Muscle of arm (tissue), 1 donor: ENCODE measurements at regions not wholly inside any gene's neighbourhood (a gene's known extent, or its start where the extent isn't known, plus 50 kb on each side); places are given as distances from the start of the nearest gene placed in this dataset.

Experiments used
- DNase-seq: peaks from one replicate; pipeline ENCODE4 v3.0.0-alpha.2; 2013

GRCh38 chr18:67232406-67232805, 284.1 kb downstream of the DSEL start:
- no peak for DNase-seq

DNA sequence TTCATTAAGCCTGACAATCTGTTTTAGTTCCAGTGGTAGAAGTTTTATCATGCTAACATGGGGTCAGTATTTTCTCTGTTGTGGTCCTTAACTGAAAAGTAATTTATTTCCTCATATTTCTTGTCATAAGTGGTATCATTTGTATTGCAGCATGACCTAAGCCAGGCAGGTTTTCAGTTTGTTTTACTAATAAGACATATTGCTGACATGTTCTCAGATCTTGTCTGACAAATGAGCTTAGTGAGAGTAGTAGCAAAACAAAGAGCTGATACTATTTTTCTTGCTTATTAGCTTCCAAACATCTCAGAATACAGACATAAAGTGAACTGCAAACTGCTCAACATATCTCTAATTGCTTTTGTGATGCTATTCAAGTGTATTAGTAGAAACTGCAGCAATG, 293.6 kb downstream of the DSEL start:
- no peak for DNase-seq

- DNase-seq: no peak
Measured at GRCh38 chr18:67219821-67220220, 296.7 kb downstream of the DSEL start.

DNA sequence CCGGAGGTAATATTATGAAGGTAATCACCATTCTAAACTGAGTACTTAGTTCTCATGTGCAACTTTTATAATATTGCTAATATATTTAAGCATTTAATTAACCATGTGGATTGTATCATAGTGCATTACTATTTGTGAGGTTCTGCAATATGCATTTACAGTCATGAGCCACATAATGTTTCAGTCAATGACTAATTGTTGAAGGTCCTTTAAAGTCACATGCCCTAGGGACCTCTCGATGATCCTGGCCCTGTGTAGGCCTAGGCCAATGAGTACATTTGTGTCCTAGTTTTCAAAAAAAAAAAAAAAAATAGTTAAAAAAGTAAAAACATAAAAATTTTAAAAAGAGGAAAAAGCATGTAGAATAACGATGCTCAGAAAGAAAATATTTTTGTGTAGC, 298.0 kb downstream of the DSEL start:
- DNase-seq: no peak

DNA sequence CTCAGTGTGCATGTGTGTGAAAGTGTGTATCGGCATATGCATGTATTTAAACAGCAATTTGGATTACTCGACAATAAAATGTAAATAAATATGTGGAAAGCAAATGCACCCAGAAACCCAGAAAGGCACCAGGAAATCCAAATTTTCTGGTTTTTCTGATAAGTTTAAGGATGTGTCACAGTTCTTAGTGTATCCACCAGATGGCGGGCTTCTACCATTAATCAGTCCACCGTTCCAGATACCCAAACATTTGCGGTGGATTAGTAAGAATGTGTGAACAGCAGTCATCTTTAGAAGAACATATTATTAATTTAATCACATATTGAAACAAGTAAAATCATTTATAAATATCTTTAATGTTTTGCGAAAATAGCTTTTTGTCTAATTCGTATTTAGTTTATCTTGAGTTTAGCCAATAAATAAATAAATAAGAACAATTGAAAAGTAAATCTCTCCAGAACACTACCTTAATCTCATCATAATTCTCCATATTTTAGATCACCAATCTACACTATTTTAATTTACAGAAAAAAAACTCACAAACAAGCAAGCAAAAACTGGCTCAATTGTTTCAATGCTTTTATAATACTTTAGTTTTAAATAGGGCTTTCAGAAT, 298.9 kb downstream of the DSEL start:
- peak; percentile 67 for DNase-seq

DNA sequence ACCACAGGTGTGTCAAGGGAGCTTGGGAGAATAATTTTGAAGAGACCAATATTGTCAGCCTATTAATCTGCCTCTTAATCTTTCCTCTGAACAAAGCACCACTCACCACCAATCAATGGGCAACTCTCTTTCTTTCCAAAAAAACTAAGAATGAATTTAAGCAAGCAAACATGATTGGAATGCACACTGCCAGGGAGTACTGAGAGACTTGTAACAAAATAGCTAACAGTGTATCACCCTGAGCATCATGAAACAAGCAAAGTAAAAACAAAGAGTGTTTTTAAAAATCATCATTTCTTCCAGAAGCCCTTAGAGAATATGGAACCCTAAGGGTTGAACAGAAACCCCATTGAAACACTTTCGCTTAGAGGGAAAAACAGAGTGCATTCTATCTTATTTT, 299.7 kb downstream of the DSEL start:
- no peak for DNase-seq

GRCh38 chr18:67215686-67216085, 300.8 kb downstream of the DSEL start:
- no peak for DNase-seq

GRCh38 chr18:67211646-67212045, 304.9 kb downstream of the DSEL start:
- DNase-seq: no peak

DNA sequence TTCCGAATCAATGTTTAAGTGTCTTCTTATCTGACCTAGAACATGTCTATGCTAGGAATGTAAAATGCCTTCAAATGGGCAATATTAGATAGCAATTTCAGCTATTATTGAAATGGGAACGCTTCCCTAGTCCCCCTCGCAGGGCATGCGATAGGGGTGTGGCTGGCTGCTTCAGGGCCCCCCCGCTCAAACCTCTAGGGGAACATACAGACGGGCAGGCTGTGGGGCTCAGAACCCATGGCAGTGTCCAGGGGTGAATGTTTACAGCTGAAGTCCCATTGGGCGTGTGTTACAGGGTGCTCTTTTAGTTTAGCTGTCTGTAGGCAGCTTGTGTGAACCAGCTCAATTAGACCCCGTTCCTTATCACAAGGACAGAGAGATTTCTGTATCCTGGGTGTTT, 315.9 kb downstream of the DSEL start:
- no peak for DNase-seq

DNA sequence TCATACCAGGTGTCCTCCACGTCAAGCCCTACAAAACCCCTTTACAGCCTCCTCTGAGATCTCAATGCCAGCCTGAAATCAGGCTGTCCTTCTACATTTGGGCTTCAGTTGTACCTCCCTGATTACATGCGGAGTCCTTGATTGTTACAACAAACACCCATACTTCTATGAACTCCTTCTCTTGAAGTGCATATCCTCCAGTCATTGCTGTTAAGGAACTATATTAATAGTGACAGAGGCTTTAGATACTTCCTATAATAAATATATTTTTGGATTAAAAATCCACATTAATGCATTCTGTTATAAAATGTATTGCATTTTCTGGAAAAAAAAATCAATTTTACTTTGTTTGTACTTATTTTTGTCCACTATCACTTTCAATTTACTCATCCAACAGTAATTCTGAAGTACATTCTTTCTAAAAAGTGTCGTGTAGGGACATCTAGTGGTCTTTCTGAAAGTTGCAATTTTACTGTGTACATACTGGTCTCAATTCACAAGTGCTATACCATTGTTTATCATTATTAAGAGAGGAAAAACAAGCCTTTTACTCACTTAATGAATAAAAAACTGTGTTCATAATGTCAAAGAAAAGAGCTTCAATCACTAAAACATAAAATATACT, 316.4 kb downstream of the DSEL start:
- peak; percentile 59 for DNase-seq

GRCh38 chr18:67194886-67195285, 321.6 kb downstream of the DSEL start:
- no peak for DNase-seq

DNA sequence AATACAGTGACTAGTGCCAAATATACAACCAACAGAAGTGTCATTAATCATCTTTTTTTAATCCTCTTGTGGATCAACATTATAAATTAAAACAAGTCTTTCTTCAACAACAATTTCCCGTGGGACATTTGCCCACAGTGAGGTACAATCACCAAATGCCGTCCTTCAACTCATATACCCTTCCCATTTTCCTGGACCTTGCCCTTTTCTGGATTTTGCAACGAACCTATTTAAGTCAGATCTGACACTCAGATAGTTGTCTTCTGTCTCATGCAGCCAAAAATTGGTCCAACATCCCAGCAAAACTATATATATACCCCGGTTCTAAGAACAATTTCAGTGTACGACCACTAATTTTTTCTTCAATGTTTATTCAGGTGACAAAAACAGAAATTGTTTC, 324.0 kb downstream of the DSEL start:
- no peak for DNase-seq

DNA sequence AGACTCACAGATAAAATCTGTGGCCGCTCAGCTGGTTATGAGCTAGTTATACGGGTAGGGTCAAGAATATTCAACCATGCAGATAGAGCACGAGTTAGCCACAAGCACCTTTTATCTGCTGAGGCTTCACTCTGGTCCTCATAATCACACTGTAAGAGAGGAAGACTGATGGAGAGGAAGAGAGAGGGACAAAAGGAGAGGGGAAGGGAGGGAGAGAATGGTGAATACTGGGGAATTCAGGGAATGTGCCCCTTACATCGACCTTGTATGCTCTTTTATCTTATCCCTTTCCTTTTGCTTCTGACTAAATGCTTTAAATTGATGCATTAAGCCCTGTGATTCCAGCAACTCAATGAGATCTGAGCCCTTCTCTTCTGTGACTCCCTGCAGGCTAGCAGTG, 333.1 kb downstream of the DSEL start:
- DNase-seq: no peak

DNA sequence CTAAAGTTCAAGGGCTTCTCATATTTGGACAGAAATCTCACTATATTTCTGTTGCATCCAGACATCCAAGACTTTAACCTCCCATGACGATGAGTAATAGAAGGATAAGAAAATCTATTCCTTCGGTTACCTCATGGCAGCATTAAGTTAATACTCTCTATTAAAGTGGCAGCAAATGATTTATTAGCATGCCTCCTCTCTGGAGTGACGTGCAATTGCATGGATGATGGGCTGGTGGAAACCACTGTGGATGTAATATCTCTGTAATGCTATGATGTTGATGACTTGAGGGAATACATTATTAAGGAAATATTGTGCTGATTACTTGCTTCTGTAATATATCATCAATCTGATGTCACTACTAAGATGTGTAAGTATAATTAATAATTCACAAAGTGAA, 336.8 kb downstream of the DSEL start:
- DNase-seq: no peak

DNA sequence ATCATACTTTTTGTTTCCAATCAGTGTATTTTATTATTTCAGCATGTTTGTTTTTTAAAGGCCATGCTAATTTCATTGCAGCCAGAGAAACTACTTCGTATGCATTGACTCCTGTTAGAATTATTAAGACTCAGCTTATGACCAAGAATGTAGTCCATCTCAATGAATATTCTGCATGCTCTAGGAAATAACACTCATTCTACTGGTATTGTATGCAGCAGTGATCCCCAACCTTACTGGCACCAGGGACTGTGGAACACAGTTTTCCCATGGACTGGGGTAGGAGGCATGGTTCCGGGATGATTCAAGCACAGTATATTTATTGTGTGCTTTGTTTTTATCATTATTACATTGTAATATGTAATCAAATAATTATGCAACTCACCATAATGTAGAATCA, 356.9 kb downstream of the DSEL start:
- no peak for DNase-seq

DNA sequence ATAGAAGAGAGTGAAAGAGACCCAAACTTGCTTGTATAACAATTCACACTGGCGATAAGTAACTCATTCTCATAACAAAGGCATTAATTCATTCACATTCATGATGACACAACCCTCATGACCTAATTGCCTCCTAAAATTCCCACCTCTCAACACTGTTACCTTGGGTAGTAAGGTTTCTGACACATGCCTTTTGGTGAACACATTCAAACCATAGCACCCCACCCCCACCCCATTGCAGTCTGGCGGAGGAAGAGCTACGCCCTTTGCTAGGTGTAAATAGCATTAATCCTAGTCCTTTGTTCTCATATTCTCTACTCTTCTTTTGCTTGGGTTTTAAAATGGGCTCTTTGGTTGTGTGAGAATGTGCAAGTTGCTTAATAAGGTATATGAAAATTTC, 361.5 kb downstream of the DSEL start:
- DNase-seq: no peak

DNA sequence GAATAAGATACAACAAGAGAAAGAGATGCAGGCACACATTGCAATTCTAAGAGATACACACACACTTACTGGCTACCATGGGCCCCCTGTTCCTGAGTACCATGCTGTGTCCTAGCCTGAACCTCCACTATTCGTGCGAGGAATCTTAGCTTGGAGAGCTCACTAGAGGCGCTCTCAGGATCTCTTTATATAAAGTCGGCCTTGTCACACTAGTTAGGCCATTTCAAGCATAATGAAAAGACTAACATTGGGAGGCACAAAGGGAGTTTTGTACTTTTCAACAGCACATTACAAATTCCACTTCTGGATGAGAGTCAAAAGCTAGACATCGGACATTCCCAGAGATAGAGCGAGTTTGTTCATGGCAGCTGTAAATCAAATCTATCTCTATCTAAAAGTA, 365.2 kb downstream of the DSEL start:
- DNase-seq: no peak

GRCh38 chr18:67145586-67146292, 370.8 kb downstream of the DSEL start:
- no peak for DNase-seq

GRCh38 chr18:67144329-67144728, 372.2 kb downstream of the DSEL start:
- DNase-seq: no peak

DNA sequence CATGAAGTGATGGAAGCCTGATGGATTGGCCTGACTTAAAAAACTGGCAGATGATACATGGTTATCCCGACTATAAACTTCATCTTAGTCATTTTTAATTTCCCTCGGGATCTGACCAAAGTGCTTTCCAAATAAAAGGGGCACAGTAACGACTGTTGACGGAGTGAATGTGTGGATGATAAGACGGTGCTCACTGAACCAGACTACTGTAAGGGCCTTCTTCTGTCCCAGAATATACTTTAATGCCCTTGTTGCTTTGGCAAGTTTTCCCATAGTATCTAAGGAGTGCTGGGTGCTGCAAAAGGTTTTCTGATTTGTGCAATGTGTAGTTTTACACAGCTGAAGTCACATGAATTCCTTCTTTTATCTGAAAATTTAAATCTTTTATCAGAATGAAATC, 373.5 kb downstream of the DSEL start:
- DNase-seq: no peak

DNA sequence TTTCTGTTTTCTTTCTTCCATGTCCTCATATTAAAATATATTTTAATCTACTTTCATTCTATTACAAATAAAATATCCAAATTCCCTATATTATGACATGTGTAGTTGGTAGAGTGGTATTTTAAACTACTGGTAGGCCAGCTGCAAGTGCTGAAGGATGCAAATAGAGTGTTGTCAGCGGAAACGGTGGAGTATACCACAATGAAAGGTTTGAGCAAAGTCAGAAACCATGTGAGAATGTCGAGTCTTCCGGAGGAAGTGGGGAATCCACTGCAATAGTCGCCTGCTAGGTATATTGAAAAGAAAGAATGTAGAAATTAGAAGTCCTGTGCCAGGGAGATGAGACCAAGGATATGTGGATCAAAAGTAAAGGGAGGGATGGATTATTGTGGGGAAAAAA, 373.9 kb downstream of the DSEL start:
- DNase-seq: no peak

DNA sequence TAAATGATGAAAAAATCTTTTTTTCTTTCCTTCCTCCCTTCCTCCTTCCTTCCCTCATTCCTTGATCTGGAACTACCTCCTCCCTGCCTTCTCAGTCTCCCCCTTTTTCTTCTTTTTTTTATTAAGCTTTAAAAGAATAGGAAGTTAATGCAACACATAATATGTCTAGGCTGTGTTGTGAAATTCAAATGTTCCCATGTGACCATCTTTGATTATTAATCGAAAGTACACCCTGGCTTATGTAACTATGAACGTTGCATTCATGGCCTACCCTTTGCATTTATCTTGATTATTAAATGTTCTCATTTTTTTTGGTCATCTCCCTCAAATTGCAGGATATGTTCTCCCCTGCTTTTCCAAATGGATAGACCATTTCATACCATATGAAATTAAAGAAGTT, 376.0 kb downstream of the DSEL start:
- DNase-seq: no peak

GRCh38 chr18:67139899-67140298, 376.6 kb downstream of the DSEL start:
- no peak for DNase-seq

DNA sequence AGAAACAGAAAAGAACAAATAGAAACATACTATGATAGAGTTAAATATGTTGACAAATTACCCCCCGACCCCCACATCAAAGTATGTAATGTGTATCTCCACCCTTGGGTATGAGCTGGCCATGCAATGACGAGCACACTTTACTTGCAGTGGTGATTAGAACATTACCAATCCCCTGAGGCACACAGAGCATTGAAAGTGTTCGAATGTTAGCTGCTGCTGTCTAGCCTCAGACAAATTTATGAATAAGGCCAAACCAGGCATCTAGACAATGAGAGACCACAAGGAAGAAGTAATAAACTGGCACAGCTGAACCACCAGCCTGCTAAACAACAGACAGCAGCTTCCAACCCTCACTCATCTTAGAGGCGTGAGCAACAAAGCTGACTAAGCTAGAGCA, 380.5 kb downstream of the DSEL start:
- DNase-seq: no peak
